HepG2 (cell line): ENCODE measurements at regions not wholly inside any gene's neighbourhood (a gene's known extent, or its start where the extent isn't known, plus 50 kb on each side); places are given as distances from the start of the nearest gene placed in this dataset.

Source experiments
- ATAC-seq: fragments of 200-7000 bp; cut with Tn5 transposase; 3 replicates; pipeline ENCODE4 v1.9.1; 2020; ENCODE audit warnings: mild to moderate bottlenecking, moderate library complexity
- BruUV-seq: library from RNA; stranded (reverse); fragments of 400-500 nt; replicated peaks from 2 replicates; lab custom pipeline; 2021; lab: Mats Ljungman, UMichigan
- CTCF ChIA-PET: fragments of 300-600 bp; formaldehyde crosslinking; extraction: SDS; loops from one replicate; lab custom pipeline; 2021; ENCODE audit warnings: low total read pairs, inconsistent platforms, low intra/inter-chr PET ratio; lab: Yijun Ruan, JAX
- POLR2A ChIA-PET: fragments of 350-600 bp; sonication (Branson Sonifier 250); formaldehyde crosslinking; loops from one replicate; lab custom pipeline; 2020; ENCODE audit warnings: antibody characterized with exemption, inconsistent platforms; lab: Yijun Ruan, JAX
- DNase-seq: peaks from one replicate; pipeline ENCODE4 v3.0.0-alpha.2; 2015; ENCODE audit warnings: low spot score
- FAIRE-seq: peaks from 3 replicates; lab custom pipeline; 2011; peaks lifted over from hg19 to GRCh38; lab: Jason Lieb, UNC
- H2AFZ ChIP-seq: one replicate; pipeline ENCODE4 v1.6.1; 2011; ENCODE audit warnings: low read length, inconsistent platforms
- H3K27ac ChIP-seq: fragments of 300-600 bp; 3 replicates; pipeline ENCODE4 v1.8.0; 2011; ENCODE audit warnings: mixed run types, mild to moderate bottlenecking, mixed read lengths, low read length, inconsistent platforms; ENCODE audit not compliant: insufficient read depth; ENCODE audit errors: extremely low read length
- H3K27me3 ChIP-seq, 2 experiments: fragments of 200-600 bp in 1 of 2; 2 replicates in 1 of 2; 3 replicates in 1 of 2; pipeline versions ENCODE4 v1.6.0 to v1.8.0; 2011; ENCODE audit warnings: low read length in 2 of 2, mild to moderate bottlenecking in 2 of 2, moderate library complexity in 2 of 2, inconsistent platforms in 1 of 2; ENCODE audit not compliant: insufficient read depth in 2 of 2, control insufficient read depth in 1 of 2
- H3K36me3 ChIP-seq, 2 experiments: fragments of 200-600 bp in 1 of 2; replicated peaks in 1 of 2; 2 replicates in 1 of 2; 3 replicates in 1 of 2; pipeline versions ENCODE4 v1.5.1 to v1.8.0; 2011; ENCODE audit warnings: low read length in 2 of 2, inconsistent platforms in 1 of 2; ENCODE audit not compliant: insufficient read depth in 2 of 2, control insufficient read depth in 1 of 2
- H3K4me1 ChIP-seq: 2 replicates; pipeline ENCODE4 v1.5.1; 2012; ENCODE audit warnings: low read length, inconsistent platforms; ENCODE audit not compliant: insufficient read depth
- H3K4me2 ChIP-seq: 2 replicates; pipeline ENCODE4 v1.6.0; 2011; ENCODE audit warnings: low read depth, low read length, inconsistent platforms
- H3K4me3 ChIP-seq, 3 experiments: fragments of 200-600 bp in 1 of 3; sonication (generic), shearing (Covaris generic) in 1 of 3; replicated peaks in 1 of 3; 2 replicates each; pipeline ENCODE4 v1.5.1; 2011 to 2016; ENCODE audit warnings: low read length in 3 of 3, inconsistent platforms in 2 of 3, low read depth in 2 of 3, mild to moderate bottlenecking in 2 of 3, control low read depth in 1 of 3, mixed read lengths in 1 of 3; ENCODE audit not compliant: insufficient read depth in 1 of 3
- H3K79me2 ChIP-seq: one replicate; pipeline ENCODE4 v1.6.1; 2011; ENCODE audit warnings: low read length, inconsistent platforms; ENCODE audit not compliant: insufficient read depth
- H3K9ac ChIP-seq: 2 replicates; pipeline ENCODE4 v1.6.0; 2011; ENCODE audit warnings: mild to moderate bottlenecking, low read depth, low read length, inconsistent platforms; ENCODE audit not compliant: insufficient read depth
- H3K9me3 ChIP-seq: 2 replicates; pipeline ENCODE4 v1.5.1; 2012; ENCODE audit warnings: mild to moderate bottlenecking, low read length
- H4K20me1 ChIP-seq: 2 replicates; pipeline ENCODE4 v1.6.0; 2011; ENCODE audit warnings: inconsistent platforms, mild to moderate bottlenecking, low read length, moderate library complexity; ENCODE audit not compliant: insufficient read depth
- ETV6 ChIP-seq: sonication (generic); formaldehyde crosslinking; conservative IDR thresholded peaks from 2 replicates; pipeline ENCODE4 v1.4.0; 2020; ENCODE audit warnings: missing genetic modification reagents
- KDM6A ChIP-seq: IDR thresholded peaks from 2 replicates; pipeline ENCODE4 v1.6.1; 2016; ENCODE audit warnings: low read depth
- MZF1 ChIP-seq: sonication (generic); formaldehyde crosslinking; IDR thresholded peaks from 2 replicates; pipeline ENCODE4 v1.8.1; 2023; ENCODE audit warnings: mild to moderate bottlenecking, missing genetic modification reagents, borderline replicate concordance
- NONO ChIP-seq, 2 experiments: fragments of 450-650 bp in 1 of 2; sonication (generic) in 1 of 2; formaldehyde crosslinking in 1 of 2; IDR thresholded peaks in 1 of 2; conservative IDR thresholded peaks in 1 of 2; 2 replicates each; pipeline versions ENCODE4 v1.6.1 to v1.8.0; 2017 to 2022; ENCODE audit warnings: mild to moderate bottlenecking in 1 of 2, missing genetic modification reagents in 1 of 2, moderate library complexity in 1 of 2
- SOX5 ChIP-seq: IDR thresholded peaks from 2 replicates; pipeline ENCODE4 v1.6.1; 2016; ENCODE audit warnings: borderline replicate concordance
- ZNF510 ChIP-seq: sonication (generic); formaldehyde crosslinking; IDR thresholded peaks from 2 replicates; pipeline ENCODE4 v1.4.0; 2020; ENCODE audit warnings: low read depth, mild to moderate bottlenecking, missing genetic modification reagents
- WGBS: methylation state at CpG from one replicate; pipeline ENCODE4 v1.1.6; 2017; ENCODE audit warnings: low lambda C conversion rate; 5-methylcytosine and 5-hydroxymethylcytosine counted together
- in situ Hi-C: cut with HindIII; loops from 2 replicates; pipeline ENCODE4 v1.10.0; 2017; ENCODE audit warnings: low pct_unique_long_range_greater_than_20kb; ENCODE audit not compliant: extremely low pct_ligation_motif_present
- intact Hi-C: fragments of 100-400 bp; cut with micrococcal nuclease; formaldehyde crosslinking; loops from one replicate; pipeline ENCODE4 v1.10.0; 2022; ENCODE audit not compliant: unreplicated experiment
- TF ChIP-seq, protein P1 (sequence below): sonication (generic); formaldehyde crosslinking; IDR thresholded peaks from 2 replicates; pipeline ENCODE4 v1.8.0; 2022; ENCODE audit warnings: low read depth, missing genetic modification reagents
- TF ChIP-seq, protein P2 (sequence below): sonication (generic); formaldehyde crosslinking; IDR thresholded peaks from 2 replicates; pipeline ENCODE4 v1.4.0; 2020; ENCODE audit warnings: mild to moderate bottlenecking, missing genetic modification reagents

DNA sequence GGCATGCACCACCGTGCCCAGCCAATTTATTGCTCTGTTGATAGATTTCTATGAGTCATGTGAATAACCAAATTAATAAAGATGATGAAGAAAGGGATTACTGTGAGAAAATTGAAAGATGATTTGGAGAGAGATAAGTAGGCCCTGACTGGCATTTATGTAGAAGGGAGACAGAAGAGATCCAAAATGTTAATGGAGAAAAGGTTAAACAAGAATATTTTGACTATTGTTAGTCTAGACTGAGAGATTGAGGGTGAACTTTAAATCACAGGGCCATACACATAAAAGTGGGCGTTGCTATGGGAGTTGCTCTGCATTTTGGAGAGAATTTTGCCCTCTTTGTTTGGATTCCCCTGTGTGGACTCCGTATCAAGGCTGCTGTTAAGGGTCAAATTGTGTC lies 68.9 kb upstream of the SCAF8 start (continued):
- TF ChIP-seq, protein P1, sequence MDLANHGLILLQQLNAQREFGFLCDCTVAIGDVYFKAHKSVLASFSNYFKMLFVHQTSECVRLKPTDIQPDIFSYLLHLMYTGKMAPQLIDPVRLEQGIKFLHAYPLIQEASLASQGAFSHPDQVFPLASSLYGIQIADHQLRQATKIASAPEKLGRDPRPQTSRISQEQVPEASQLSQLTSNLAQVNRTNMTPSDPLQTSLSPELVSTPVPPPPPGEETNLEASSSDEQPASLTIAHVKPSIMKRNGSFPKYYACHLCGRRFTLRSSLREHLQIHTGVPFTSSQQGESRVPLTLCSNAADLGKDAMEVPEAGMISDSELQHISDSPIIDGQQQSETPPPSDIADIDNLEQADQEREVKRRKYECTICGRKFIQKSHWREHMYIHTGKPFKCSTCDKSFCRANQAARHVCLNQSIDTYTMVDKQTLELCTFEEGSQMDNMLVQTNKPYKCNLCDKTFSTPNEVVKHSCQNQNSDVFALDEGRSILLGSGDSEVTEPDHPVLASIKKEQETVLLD (CRISPR knock-in tag) = no peak
- TF ChIP-seq, all 625 proteins: peak for 0

DNA sequence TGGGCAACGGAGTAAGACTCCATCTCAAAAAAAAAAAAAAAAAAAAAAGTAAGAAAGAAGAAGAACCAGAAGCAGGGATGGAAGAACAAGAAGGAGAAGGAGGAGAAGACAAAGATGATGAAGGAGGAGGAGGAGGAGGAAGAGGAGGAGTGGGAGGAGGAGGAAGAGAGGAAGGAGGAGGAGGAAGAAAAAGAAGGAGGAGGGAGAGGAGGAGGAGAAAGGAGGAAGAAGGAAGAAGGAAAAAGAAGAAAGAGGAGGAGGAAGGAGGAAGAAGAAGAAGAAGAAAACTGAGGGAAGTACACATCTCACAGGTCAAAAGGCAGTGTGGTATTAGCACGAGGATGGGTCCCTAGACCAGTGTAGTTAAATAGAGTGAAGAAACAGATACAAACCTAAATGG lies 65.1 kb upstream of the SCAF8 start:
- POLR2A ChIA-PET = no interaction called here

DNA sequence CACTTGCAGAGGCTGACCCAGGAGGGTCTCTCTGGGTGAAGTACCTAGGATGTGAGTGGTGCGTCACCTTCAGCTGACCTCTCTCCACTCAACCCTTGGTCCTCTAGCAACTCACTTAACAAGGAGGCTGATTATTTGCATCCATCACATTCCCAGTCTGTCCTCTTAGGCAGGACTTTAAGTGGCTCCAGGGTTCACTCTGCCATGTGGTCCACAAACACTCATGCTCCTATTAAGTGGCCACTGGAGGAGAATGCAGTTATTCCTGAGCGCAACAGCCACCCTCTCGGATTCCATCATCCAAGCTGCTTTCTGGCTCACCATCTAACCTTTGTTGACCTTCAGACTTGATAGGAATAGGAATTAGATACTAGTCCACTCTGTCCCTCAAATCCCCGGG lies 61.1 kb upstream of the SCAF8 start:
- Histone ChIP-seq H3K9me3 (no peaks in the 10 kb centered on the region), H3K4me3 (no peak overlapping the region), H4K20me1 (no peaks in the 10 kb centered on the region), H3K9ac (no peak overlapping the region), H3K27me3 (no peaks in the 10 kb centered on the region), H2AFZ (no peak overlapping the region), H3K79me2 (no peaks in the 10 kb centered on the region), H3K27ac (no peak overlapping the region), H3K4me2 (no peak overlapping the region), H3K36me3 (no peaks in the 10 kb centered on the region), H3K4me1 (peaks cover 5% of the 10 kb centered on the region; the same call in 1 of the 2 replicates)
- intact Hi-C loops = no loop called here
- BruUV-seq = no TSS peak
- FAIRE-seq = no peak
- CTCF ChIA-PET = no interaction called here
- POLR2A ChIA-PET = no interaction called here
- no peak for DNase-seq
- in situ Hi-C loops = loop anchor here (10.0 to 25.0 kb wide), 2 partner anchors 503 to 510 kb away; no protein-coding TSS in a partner anchor
- TF ChIP-seq SOX5 (CRISPR knock-in tag) = no peak
- TF ChIP-seq, protein P2, sequence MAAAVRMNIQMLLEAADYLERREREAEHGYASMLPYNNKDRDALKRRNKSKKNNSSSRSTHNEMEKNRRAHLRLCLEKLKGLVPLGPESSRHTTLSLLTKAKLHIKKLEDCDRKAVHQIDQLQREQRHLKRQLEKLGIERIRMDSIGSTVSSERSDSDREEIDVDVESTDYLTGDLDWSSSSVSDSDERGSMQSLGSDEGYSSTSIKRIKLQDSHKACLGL (CRISPR knock-in tag) = no peak
- TF ChIP-seq MZF1 = no peak
- no peak for TF ChIP-seq ZNF510 (CRISPR knock-in tag)
- no peak for TF ChIP-seq ETV6 (CRISPR knock-in tag)
- WGBS = 79% methylated on average over 4 of the region's 4 CpGs
- ATAC-seq = no peak

More for the DNA sequence above, 65.1 kb upstream of the SCAF8 start:
- Histone ChIP-seq H4K20me1 (no peaks in the 10 kb centered on the region), H3K4me1 (no peaks in the 10 kb centered on the region), H2AFZ (no peak overlapping the region), H3K36me3 (no peaks in the 10 kb centered on the region), H3K9me3 (no peaks in the 10 kb centered on the region), H3K4me3 (no peak overlapping the region), H3K27ac (no peak overlapping the region), H3K79me2 (no peaks in the 10 kb centered on the region), H3K9ac (no peak overlapping the region), H3K27me3 (no peaks in the 10 kb centered on the region), H3K4me2 (no peak overlapping the region)
- in situ Hi-C loops (loop anchor here (25.0 kb wide), 1 partner anchor 506 kb away; no protein-coding TSS in a partner anchor), intact Hi-C loops (no loop called here)
- ATAC-seq (no peak), DNase-seq (no peak)
- 18% methylated on average over 2 of the region's 2 CpGs for WGBS
- BruUV-seq = no TSS peak
- TF ChIP-seq KDM6A (no peak), NONO (IDR thresholded peaks at IDR 0.05) (0 out of 2 replicates have a peak, but pooled peaks have one; percentile 30), NONO (CRISPR knock-in tag; conservative IDR thresholded peaks at IDR 0.05) (no peak)
- TF ChIP-seq, all 625 proteins: peak for 1
- CTCF ChIA-PET = no interaction called here
- FAIRE-seq = no peak
